GM12873 (cell line): ENCODE measurements at regions not wholly inside any gene's neighbourhood (a gene's known extent, or its start where the extent isn't known, plus 50 kb on each side); places are given as distances from the start of the nearest gene placed in this dataset.

Experiments used
- TF ChIP-seq, protein P1 (sequence below): IDR thresholded peaks from 2 replicates; pipeline ENCODE4 v1.5.1; 2012; ENCODE audit warnings: low read depth, mild to moderate bottlenecking, moderate library complexity, low read length, control low read depth; ENCODE audit not compliant: insufficient read depth; ENCODE audit errors: missing control alignments

DNA sequence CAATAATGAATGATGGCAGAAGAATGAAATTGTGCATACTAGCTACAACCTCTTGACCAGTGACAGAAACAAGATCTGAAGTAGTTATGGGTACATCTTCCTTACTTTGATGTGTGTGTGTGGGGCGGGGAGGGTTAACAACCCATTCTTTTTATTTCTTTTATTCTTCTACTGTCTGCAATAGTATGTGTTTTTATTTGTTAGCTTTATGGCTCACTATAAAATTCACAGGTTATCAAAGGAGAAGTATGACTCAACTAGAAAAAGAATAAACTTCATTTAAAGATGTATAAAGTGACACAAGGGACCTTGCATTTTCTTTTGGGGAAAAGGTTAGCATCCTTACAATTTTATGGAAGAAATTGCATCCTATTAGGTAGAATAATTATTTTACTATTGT lies 430.5 kb downstream of the DAD1 start:
- TF ChIP-seq, protein P1, sequence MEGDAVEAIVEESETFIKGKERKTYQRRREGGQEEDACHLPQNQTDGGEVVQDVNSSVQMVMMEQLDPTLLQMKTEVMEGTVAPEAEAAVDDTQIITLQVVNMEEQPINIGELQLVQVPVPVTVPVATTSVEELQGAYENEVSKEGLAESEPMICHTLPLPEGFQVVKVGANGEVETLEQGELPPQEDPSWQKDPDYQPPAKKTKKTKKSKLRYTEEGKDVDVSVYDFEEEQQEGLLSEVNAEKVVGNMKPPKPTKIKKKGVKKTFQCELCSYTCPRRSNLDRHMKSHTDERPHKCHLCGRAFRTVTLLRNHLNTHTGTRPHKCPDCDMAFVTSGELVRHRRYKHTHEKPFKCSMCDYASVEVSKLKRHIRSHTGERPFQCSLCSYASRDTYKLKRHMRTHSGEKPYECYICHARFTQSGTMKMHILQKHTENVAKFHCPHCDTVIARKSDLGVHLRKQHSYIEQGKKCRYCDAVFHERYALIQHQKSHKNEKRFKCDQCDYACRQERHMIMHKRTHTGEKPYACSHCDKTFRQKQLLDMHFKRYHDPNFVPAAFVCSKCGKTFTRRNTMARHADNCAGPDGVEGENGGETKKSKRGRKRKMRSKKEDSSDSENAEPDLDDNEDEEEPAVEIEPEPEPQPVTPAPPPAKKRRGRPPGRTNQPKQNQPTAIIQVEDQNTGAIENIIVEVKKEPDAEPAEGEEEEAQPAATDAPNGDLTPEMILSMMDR = no peak

DNA sequence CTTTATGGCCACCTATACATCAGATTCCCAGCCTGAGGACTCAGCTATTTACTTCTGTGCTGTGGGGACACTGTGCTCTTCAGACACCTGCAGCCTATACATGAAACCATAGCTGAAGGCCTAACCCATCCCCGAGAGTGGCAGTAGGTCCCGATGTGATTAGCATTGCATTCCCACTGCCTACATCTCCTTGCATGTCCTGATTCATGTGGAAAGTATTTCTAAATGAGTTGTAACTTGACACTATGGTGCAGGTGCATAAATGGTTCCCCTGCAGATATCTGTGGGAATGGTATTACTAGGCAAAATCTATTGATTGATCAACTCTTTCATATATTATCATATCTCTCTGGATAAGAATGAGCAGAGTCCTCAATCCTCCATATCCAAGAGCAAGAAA lies 433.5 kb downstream of the DAD1 start:
- TF ChIP-seq, protein P1 = no peak

DNA sequence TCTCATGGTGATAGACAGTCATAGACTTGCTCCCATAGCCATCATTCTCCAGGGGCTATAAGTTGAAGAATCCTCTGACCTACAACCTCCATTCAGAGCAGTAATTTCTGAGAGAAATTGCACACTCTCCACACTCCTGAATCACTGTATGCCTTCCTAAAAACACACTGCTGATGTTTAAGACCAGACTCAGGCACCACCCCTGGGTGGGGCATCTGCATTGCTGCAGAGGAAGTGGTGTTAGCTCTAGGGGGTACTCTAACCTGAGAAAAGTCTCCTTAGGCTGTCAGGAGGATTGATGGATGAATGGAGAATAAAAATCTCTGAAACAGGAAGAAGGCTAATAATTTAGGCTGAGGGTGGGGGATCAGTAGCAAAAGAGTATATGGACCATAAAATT lies 436.1 kb downstream of the DAD1 start:
- TF ChIP-seq, protein P1 = no peak

DNA sequence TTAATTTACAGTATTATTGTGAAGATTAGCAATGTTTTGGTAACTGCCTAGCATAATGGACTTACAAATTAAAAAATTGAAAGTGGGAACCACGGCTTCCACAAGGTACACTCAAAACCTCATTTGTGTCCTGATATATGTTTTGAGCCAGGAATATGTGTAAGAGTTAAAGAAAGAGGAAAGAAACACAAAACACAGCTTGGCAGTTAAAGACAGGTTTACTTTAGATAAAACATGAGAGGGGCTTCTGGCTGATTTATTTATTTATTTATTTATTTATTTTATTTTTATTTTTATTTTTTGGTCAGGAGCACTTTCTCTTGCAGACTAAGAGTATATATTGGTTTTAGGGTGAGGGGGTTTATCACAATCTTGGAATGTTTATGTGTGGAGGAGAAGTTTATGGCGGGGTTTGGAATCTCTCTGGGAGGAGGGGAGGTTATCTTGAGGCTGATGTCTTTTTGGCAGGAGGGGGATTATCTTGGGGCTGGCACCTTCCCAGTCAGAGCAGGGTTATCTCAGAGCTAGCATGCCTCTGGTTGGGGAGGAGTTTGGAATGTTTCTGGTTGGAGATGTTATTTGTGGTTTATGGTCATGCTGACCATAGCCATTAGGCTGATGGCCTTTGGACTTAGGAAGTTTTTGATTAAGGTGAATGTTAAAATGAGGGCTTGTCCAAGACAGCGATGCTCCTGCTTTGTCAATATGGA lies 436.7 kb downstream of the DAD1 start:
- TF ChIP-seq, protein P1 = no peak

DNA sequence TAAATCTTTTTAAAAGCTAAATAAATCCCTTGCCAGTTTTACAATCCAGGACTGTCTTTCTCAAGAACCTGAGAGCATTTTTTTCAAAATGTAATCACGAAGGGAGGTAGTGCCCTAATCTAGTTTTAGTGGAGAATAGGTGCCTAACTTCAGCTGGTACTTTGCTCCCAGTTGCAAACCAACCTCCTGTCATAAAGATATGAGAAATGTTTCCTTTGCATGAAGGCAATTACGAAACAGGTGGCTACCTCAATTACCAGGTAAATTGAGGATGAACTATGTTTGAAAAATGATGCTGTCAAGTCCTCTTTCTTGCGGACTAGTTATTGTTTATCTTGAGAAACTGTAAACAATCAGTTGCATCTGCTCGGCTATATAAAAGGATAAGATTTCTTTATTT lies 437.9 kb downstream of the DAD1 start:
- TF ChIP-seq, protein P1 = no peak

DNA sequence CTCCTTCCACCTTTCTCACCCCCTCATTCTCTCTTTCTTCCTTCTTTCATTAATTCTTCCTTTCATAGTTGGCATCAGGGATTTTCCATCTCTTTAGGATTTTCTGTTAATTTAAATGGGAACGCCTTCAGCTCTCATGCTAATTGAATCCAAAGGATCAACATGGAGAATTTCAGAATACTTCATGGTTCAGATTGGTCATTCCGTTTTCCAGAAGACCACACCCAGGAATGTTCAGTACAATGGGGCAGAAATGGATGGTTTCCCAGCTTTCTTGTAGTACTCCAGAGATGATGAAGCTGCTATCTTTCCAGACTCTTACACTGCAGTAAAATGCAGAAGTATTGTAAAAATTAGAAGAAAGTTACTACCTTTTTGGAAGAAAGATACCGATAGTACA lies 440.0 kb downstream of the DAD1 start:
- TF ChIP-seq, protein P1 = no peak

DNA sequence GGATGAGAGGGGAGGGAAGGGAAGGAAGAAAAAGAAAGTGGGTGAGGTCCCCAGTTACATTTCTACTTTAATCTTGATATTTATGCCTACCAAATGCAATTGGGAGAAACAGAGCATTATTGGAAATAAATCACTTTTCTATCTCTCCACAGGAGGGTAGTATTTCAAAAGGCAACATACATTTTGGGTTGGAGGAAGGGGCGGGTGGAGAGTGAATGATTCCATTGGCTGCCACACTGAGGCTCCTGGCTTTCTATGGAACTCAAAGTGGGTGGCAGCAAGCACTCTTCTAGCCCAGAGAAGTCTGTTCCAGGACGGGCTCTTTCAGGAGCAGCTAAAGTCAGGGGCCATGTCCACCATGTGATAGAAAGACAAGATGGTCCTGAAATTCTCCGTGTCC lies 441.3 kb downstream of the DAD1 start:
- TF ChIP-seq, protein P1 = no peak
